ENCODE measurements at regions not wholly inside any gene's neighbourhood (a gene's known extent, or its start where the extent isn't known, plus 50 kb on each side); places are given as distances from the start of the nearest gene placed in this dataset.

- POLR2A ChIA-PET = no interaction called here
- SMC1A ChIA-PET (ENCODE audit: uncharacterized antibody, unreplicated experiment) = no interaction called here
- H3K79me2 ChIP-seq (ENCODE audit: control insufficient read depth, insufficient read depth, low read length) = no peaks in the 10 kb centered on the region
- no peaks in the 10 kb centered on the region for H3K4me1 ChIP-seq (ENCODE audit: control insufficient read depth, insufficient read depth, low read length)
- H3K4me3 ChIP-seq = no peak overlapping the region
- no peak overlapping the region for H3K9ac ChIP-seq (ENCODE audit: control insufficient read depth, insufficient read depth, low read length)
- no peak overlapping the region for H3K27ac ChIP-seq (ENCODE audit: control insufficient read depth, insufficient read depth)
- H2AFZ ChIP-seq (ENCODE audit: control insufficient read depth, low read depth, low read length) = no peak overlapping the region
- H3K27me3 ChIP-seq (replicated peaks in 1 of 2; ENCODE audit: control insufficient read depth in 2 of 2, insufficient read depth in 2 of 2, low read length in 1 of 2) = no peaks in the 10 kb centered on the region
- BruUV-seq (replicated peaks) = no TSS peak
- H3K36me3 ChIP-seq (ENCODE audit: control insufficient read depth in 2 of 2, insufficient read depth in 2 of 2, low read length in 1 of 2) = no peaks in the 10 kb centered on the region
- RAD21 ChIA-PET (ENCODE audit: unreplicated experiment) = no interaction called here
- CTCF ChIA-PET = no interaction called here
- no peak overlapping the region for H3K4me2 ChIP-seq (ENCODE audit: control insufficient read depth, insufficient read depth)
- DNase-seq (ENCODE audit: low read depth, low spot score) = no peak
- H4K20me1 ChIP-seq (ENCODE audit: control insufficient read depth, insufficient read depth) = no peaks in the 10 kb centered on the region
- in situ Hi-C loops (cut with MboI) = no loop called here
- ATAC-seq = no peak
- WGBS (ENCODE audit: insufficient coverage, insufficient replicate concordance, low lambda C conversion rate, missing lambda C conversion rate) = 40% methylated on average over 3 of the region's 3 CpGs
- TF ChIP-seq SMC3 (IDR thresholded peaks at IDR 0.05; ENCODE audit: borderline replicate concordance, low read length) (no peak), MTA2 (IDR thresholded peaks at IDR 0.05; ENCODE audit: low read depth) (no peak), E2F8 (IDR thresholded peaks at IDR 0.05; ENCODE audit: low read depth, partially characterized antibody) (no peak), WRNIP1 (IDR thresholded peaks at IDR 0.05; ENCODE audit: borderline replicate concordance, low read depth, low read length) (no peak), RAD51 (IDR thresholded peaks at IDR 0.05) (no peak), USF1 (IDR thresholded peaks at IDR 0.05; ENCODE audit: borderline replicate concordance, extremely low read length, insufficient read depth, low read depth, low read length) (no peak)
- H3K9me3 ChIP-seq (replicated peaks; ENCODE audit: control insufficient read depth, insufficient read depth, low read length) = no peaks in the 10 kb centered on the region
- intact Hi-C loops (cut with micrococcal nuclease; ENCODE audit: unreplicated experiment) = no loop called here
- no peak for FAIRE-seq
These were observed 186.5 kb upstream of the SLITRK3 start for GRCh38 chr3:165382672-165383071.

All from GM12878 (cell line).